HG02885 (cell line): ENCODE measurements at regions not wholly inside any gene's neighbourhood (a gene's known extent, or its start where the extent isn't known, plus 50 kb on each side); places are given as distances from the start of the nearest gene placed in this dataset.

Experiments
- ATAC-seq: cut with Tn5 transposase; IDR thresholded peaks from one replicate; pipeline ENCODE4 v1.9.1; 2021; ENCODE audit warnings: mild to moderate bottlenecking; ENCODE audit not compliant: unreplicated experiment, poor library complexity

- no peak for ATAC-seq
Observed at GRCh38 chr9:126149661-126150060, 177.0 kb upstream of the MVB12B start.

GRCh38 chr9:126150411-126151030 lies 176.1 kb upstream of the MVB12B start:
- no peak for ATAC-seq

- no peak for ATAC-seq
Observed at GRCh38 chr9:126151031-126151685, 175.5 kb upstream of the MVB12B start.

GRCh38 chr9:126151686-126152134 lies 174.9 kb upstream of the MVB12B start:
- no peak for ATAC-seq

- no peak for ATAC-seq
Observed at GRCh38 chr9:126152622-126153362, 173.8 kb upstream of the MVB12B start.

GRCh38 chr9:126153382-126153781 lies 173.2 kb upstream of the MVB12B start:
- no peak for ATAC-seq

- ATAC-seq, result no peak
Observed at GRCh38 chr9:126154182-126154827, 172.3 kb upstream of the MVB12B start.

- ATAC-seq, result no peak
Observed at GRCh38 chr9:126154869-126155268, 171.8 kb upstream of the MVB12B start.

GRCh38 chr9:126155756-126156664 lies 170.6 kb upstream of the MVB12B start:
- no peak for ATAC-seq

- no peak for ATAC-seq
Observed at GRCh38 chr9:126156898-126157297, 169.7 kb upstream of the MVB12B start.

- no peak for ATAC-seq
Observed at GRCh38 chr9:126157423-126157822, 169.2 kb upstream of the MVB12B start.

GRCh38 chr9:126157826-126158587 lies 168.6 kb upstream of the MVB12B start:
- ATAC-seq, result no peak

- no peak for ATAC-seq
Observed at GRCh38 chr9:126158588-126159429, 167.8 kb upstream of the MVB12B start.

GRCh38 chr9:126159430-126160060 lies 167.1 kb upstream of the MVB12B start:
- no peak for ATAC-seq

- ATAC-seq, result no peak
Observed at GRCh38 chr9:126160067-126160853, 166.4 kb upstream of the MVB12B start.

GRCh38 chr9:126160854-126161329 lies 165.7 kb upstream of the MVB12B start:
- ATAC-seq, result no peak
